Uterus (tissue), 2 donors: ENCODE measurements at regions not wholly inside any gene's neighbourhood (a gene's known extent, or its start where the extent isn't known, plus 50 kb on each side); places are given as distances from the start of the nearest gene placed in this dataset.

Experiments
- POLR2A ChIP-seq, 2 donors: fragments of 450-650 bp; IDR thresholded peaks; one replicate each; pipeline ENCODE4 v1.6.1; 2016; ENCODE audit warnings: antibody characterized with exemption in 2 of 2, mild to moderate bottlenecking in 1 of 2, moderate library complexity in 1 of 2
- TF ChIP-seq, protein P1 (sequence below), 4 experiments: fragments of 200-600 bp in 2 of 4; fragments of 450-650 bp in 2 of 4; sonication (generic) in 2 of 4; IDR thresholded peaks; one replicate each; pipeline ENCODE4 v1.5.1; 2016 to 2019; ENCODE audit warnings: antibody characterized with exemption in 4 of 4, mild to moderate bottlenecking in 2 of 4, moderate library complexity in 1 of 4

- TF ChIP-seq, protein P1, sequence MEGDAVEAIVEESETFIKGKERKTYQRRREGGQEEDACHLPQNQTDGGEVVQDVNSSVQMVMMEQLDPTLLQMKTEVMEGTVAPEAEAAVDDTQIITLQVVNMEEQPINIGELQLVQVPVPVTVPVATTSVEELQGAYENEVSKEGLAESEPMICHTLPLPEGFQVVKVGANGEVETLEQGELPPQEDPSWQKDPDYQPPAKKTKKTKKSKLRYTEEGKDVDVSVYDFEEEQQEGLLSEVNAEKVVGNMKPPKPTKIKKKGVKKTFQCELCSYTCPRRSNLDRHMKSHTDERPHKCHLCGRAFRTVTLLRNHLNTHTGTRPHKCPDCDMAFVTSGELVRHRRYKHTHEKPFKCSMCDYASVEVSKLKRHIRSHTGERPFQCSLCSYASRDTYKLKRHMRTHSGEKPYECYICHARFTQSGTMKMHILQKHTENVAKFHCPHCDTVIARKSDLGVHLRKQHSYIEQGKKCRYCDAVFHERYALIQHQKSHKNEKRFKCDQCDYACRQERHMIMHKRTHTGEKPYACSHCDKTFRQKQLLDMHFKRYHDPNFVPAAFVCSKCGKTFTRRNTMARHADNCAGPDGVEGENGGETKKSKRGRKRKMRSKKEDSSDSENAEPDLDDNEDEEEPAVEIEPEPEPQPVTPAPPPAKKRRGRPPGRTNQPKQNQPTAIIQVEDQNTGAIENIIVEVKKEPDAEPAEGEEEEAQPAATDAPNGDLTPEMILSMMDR (IDR thresholded peaks at IDR 0.05) = no peak
- no peak for TF ChIP-seq POLR2A (IDR thresholded peaks at IDR 0.05)
Measured at GRCh38 chr14:53226553-53226952, 73.4 kb upstream of the DDHD1 start.
